Endothelial cell of umbilical vein (primary cell): ENCODE measurements at regions not wholly inside any gene's neighbourhood (a gene's known extent, or its start where the extent isn't known, plus 50 kb on each side); places are given as distances from the start of the nearest gene placed in this dataset.

Experiments used
- BruUV-seq: library from RNA; stranded (reverse); fragments of 400-500 nt; replicated peaks from 2 replicates; lab custom pipeline; 2021; lab: Mats Ljungman, UMichigan
- CTCF ChIA-PET: fragments of 300-600, 350-600 bp; sonication (Branson Sonifier 250); formaldehyde crosslinking; loops from one replicate; lab custom pipeline; 2021; ENCODE audit warnings: antibody characterized with exemption, inconsistent platforms; lab: Charles Lee
- POLR2A ChIA-PET: fragments of 300-600, 350-600 bp; sonication (Branson Sonifier 250); formaldehyde crosslinking; loops from one replicate; lab custom pipeline; 2021; ENCODE audit warnings: antibody characterized with exemption, inconsistent platforms; lab: Charles Lee
- DNase-seq: peaks from one replicate; pipeline ENCODE4 v3.0.0-alpha.2; 2011; ENCODE audit warnings: low read depth, low spot score
- FAIRE-seq: peaks from 2 replicates; lab custom pipeline; 2011; peaks lifted over from hg19 to GRCh38; lab: Jason Lieb, UNC
- H2AFZ ChIP-seq: 2 replicates; pipeline ENCODE4 v1.6.0; 2012; ENCODE audit warnings: low read depth, low read length, control low read depth, inconsistent platforms
- H3K27ac ChIP-seq: 2 replicates; pipeline ENCODE4 v1.5.1; 2011; ENCODE audit warnings: low read depth, mild to moderate bottlenecking, control low read depth, low read length, moderate library complexity; ENCODE audit not compliant: insufficient read depth
- H3K27me3 ChIP-seq, 2 experiments: 2 replicates each; pipeline versions ENCODE4 v1.6.0 to v1.6.1; 2011; ENCODE audit warnings: low read length in 2 of 2, mixed read lengths in 1 of 2; ENCODE audit not compliant: control insufficient read depth in 2 of 2, insufficient read depth in 2 of 2
- H3K36me3 ChIP-seq, 2 experiments: 2 replicates in 1 of 2; 3 replicates in 1 of 2; pipeline ENCODE4 v1.5.1; 2011; ENCODE audit warnings: low read length in 2 of 2, mild to moderate bottlenecking in 1 of 2, moderate library complexity in 1 of 2; ENCODE audit not compliant: control insufficient read depth in 2 of 2, insufficient read depth in 2 of 2; ENCODE audit errors: extremely low read depth in 1 of 2
- H3K4me1 ChIP-seq: 3 replicates; pipeline ENCODE4 v1.5.1; 2011; ENCODE audit warnings: mild to moderate bottlenecking, low read length; ENCODE audit not compliant: control insufficient read depth, insufficient read depth; ENCODE audit errors: extremely low read depth
- H3K4me2 ChIP-seq: 2 replicates; pipeline ENCODE4 v1.6.1; 2011; ENCODE audit warnings: low read length, control low read depth, mixed read lengths; ENCODE audit not compliant: insufficient read depth
- H3K4me3 ChIP-seq, 3 experiments: fragments of 200-600 bp in 1 of 3; sonication (generic), shearing (Covaris generic) in 1 of 3; replicated peaks in 1 of 3; 2 replicates each; pipeline ENCODE4 v1.5.1; 2011 to 2016; ENCODE audit warnings: control low read depth in 3 of 3, low read length in 3 of 3, mild to moderate bottlenecking in 2 of 3, inconsistent platforms in 1 of 3, low read depth in 1 of 3, moderate library complexity in 1 of 3; ENCODE audit not compliant: insufficient read depth in 1 of 3
- H3K79me2 ChIP-seq: 2 replicates; pipeline ENCODE4 v1.6.0; 2012; ENCODE audit warnings: low read length, inconsistent platforms; ENCODE audit not compliant: control insufficient read depth, insufficient read depth
- H3K9ac ChIP-seq: replicated peaks from 2 replicates; pipeline ENCODE3; 2011; ENCODE audit warnings: low read length, control low read depth; ENCODE audit not compliant: insufficient read depth; ENCODE audit errors: extremely low read depth
- H3K9me1 ChIP-seq: replicated peaks from 3 replicates; pipeline ENCODE4 v1.6.0; 2011; ENCODE audit warnings: mild to moderate bottlenecking, low read length; ENCODE audit not compliant: control insufficient read depth, insufficient read depth; ENCODE audit errors: extremely low read depth
- H3K9me3 ChIP-seq: replicated peaks from 2 replicates; pipeline ENCODE4 v1.5.1; 2012; ENCODE audit warnings: low read length, inconsistent platforms; ENCODE audit not compliant: control insufficient read depth, insufficient read depth
- H4K20me1 ChIP-seq: replicated peaks from 2 replicates; pipeline ENCODE3; 2011; ENCODE audit warnings: mild to moderate bottlenecking, low read length; ENCODE audit not compliant: control insufficient read depth, insufficient read depth; ENCODE audit errors: extremely low read depth
- CTCF ChIP-seq, 2 donors: IDR thresholded peaks; 1 replicate in 1 of 2; 2 replicates in 1 of 2; pipeline ENCODE4 v1.5.1; 2011; ENCODE audit warnings: low read length in 2 of 2, mild to moderate bottlenecking in 2 of 2, moderate library complexity in 2 of 2, control low read depth in 1 of 2, inconsistent platforms in 1 of 2, low read depth in 1 of 2; ENCODE audit not compliant: insufficient read depth in 1 of 2; ENCODE audit errors: extremely low read depth in 1 of 2
- FOS ChIP-seq: IDR thresholded peaks from 2 replicates; pipeline ENCODE4 v1.6.1; 2011; ENCODE audit warnings: mild to moderate bottlenecking, low read length, moderate library complexity, borderline replicate concordance; ENCODE audit not compliant: insufficient read depth
- GATA2 ChIP-seq: IDR thresholded peaks from 2 replicates; pipeline ENCODE4 v1.7.0; 2011; ENCODE audit warnings: low read depth, mild to moderate bottlenecking, moderate library complexity, mixed read lengths, low read length; ENCODE audit not compliant: insufficient read length, insufficient read depth
- JUN ChIP-seq: IDR thresholded peaks from 2 replicates; pipeline ENCODE4 v1.6.1; 2011; ENCODE audit warnings: borderline replicate concordance, low read depth; ENCODE audit not compliant: insufficient read length, insufficient read depth
- MAX ChIP-seq: IDR thresholded peaks from 2 replicates; pipeline ENCODE4 v1.6.1; 2011; ENCODE audit not compliant: insufficient read depth, insufficient read length
- POLR2A ChIP-seq: IDR thresholded peaks from 2 replicates; pipeline ENCODE4 v1.6.1; 2012; ENCODE audit warnings: low read depth, mild to moderate bottlenecking, control low read depth, low read length
- POLR2AphosphoS5 ChIP-seq: IDR thresholded peaks from 2 replicates; pipeline ENCODE4 v1.6.1; 2012; ENCODE audit warnings: low read depth, mild to moderate bottlenecking, control low read depth, low read length, moderate library complexity; ENCODE audit not compliant: insufficient read depth
- dilution Hi-C: fragments of 300-500 bp; cut with MboI; formaldehyde crosslinking; loops from one replicate; pipeline ENCODE4 v1.15.0; 2019; ENCODE audit warnings: low sequenced_read_pairs; ENCODE audit not compliant: extremely low pct_ligation_motif_present
- intact Hi-C: fragments of 100-400 bp; cut with micrococcal nuclease; formaldehyde crosslinking; loops from one replicate; pipeline ENCODE4 v1.10.0; 2022

GRCh38 chr2:40937284-40937683, 485.4 kb upstream of the SLC8A1 start:
- dilution Hi-C loops (no loop called here), intact Hi-C loops (no loop called here)
- Histone ChIP-seq H3K4me2 (no peak overlapping the region), H3K9me1 (no peaks in the 10 kb centered on the region), H3K9ac (no peak overlapping the region), H4K20me1 (no peaks in the 10 kb centered on the region), H3K27ac (no peak overlapping the region), H3K27me3 (no peaks in the 10 kb centered on the region), H3K79me2 (no peaks in the 10 kb centered on the region), H3K36me3 (no peaks in the 10 kb centered on the region), H3K4me1 (no peaks in the 10 kb centered on the region), H2AFZ (no peak overlapping the region), H3K4me3 (no peak overlapping the region), H3K9me3 (no peaks in the 10 kb centered on the region)
- TF ChIP-seq MAX: no peak
- POLR2A ChIA-PET: no interaction called here
- FAIRE-seq: no peak
- BruUV-seq: no TSS peak
- CTCF ChIA-PET: no interaction called here
- DNase-seq: no peak

GRCh38 chr2:40953341-40953740, 501.5 kb upstream of the SLC8A1 start:
- Histone ChIP-seq H3K36me3 (no peaks in the 10 kb centered on the region), H3K9ac (no peak overlapping the region), H3K4me2 (no peak overlapping the region), H3K27ac (no peak overlapping the region), H2AFZ (no peak overlapping the region), H3K9me3 (no peaks in the 10 kb centered on the region), H3K4me3 (no peak overlapping the region), H3K27me3 (no peaks in the 10 kb centered on the region), H3K79me2 (no peaks in the 10 kb centered on the region), H3K9me1 (no peaks in the 10 kb centered on the region), H4K20me1 (no peaks in the 10 kb centered on the region), H3K4me1 (peaks cover 11% of the 10 kb centered on the region)
- FAIRE-seq (no peak), DNase-seq (no peak)
- TF ChIP-seq CTCF (IDR thresholded peaks at IDR 0.05; ENCODE audit: extremely low read depth in 1 of 2, insufficient read depth in 1 of 2, low read depth in 1 of 2, low read length in 2 of 2): no peak
- no peak for TF ChIP-seq POLR2A
- no peak for TF ChIP-seq JUN
- TF ChIP-seq FOS: no peak
- TF ChIP-seq POLR2AphosphoS5: no peak
- TF ChIP-seq GATA2: no peak
- dilution Hi-C loops (no loop called here), intact Hi-C loops (loop anchor here (10.0 kb wide), 2 partner anchors 169 to 361 kb away; no protein-coding TSS in a partner anchor)
- BruUV-seq: no TSS peak
- ChIA-PET POLR2A (no interaction called here), CTCF (interaction anchor here (0.7 kb wide), 1 partner anchor 104 kb away, joined by 3 read pairs; no protein-coding TSS in a partner anchor)
